ENCODE measurements at regions not wholly inside any gene's neighbourhood (a gene's known extent, or its start where the extent isn't known, plus 50 kb on each side); places are given as distances from the start of the nearest gene placed in this dataset.
"Not testable (repeated sequence)": the region's sequence is repeated elsewhere in the genome, so short reads cannot be mapped to it uniquely, and the experiment has no call there.

GRCh38 chr2:66198873-66199272 is 236.1 kb upstream of the MEIS1 start:
- Mint-ChIP-seq H3K27me3 (ENCODE audit: low read depth) (no peaks in the 10 kb centered on the region), H3K27ac (no peak overlapping the region), H3K36me3 (ENCODE audit: low read depth) (no peaks in the 10 kb centered on the region), H3K4me3 (no peak overlapping the region), H3K9me3 (no peaks in the 10 kb centered on the region), H3K4me1 (ENCODE audit: low read depth) (no peaks in the 10 kb centered on the region)

- no peaks in the 10 kb centered on the region for H3K27me3 Mint-ChIP-seq (ENCODE audit: low read depth)
- H3K27ac Mint-ChIP-seq: no peak overlapping the region
- H3K9me3 Mint-ChIP-seq: peaks cover 4% of the 10 kb centered on the region
- no peak overlapping the region for H3K4me3 Mint-ChIP-seq
- H3K36me3 Mint-ChIP-seq (ENCODE audit: low read depth): no peaks in the 10 kb centered on the region
- H3K4me1 Mint-ChIP-seq (ENCODE audit: low read depth): no peaks in the 10 kb centered on the region
Observed at GRCh38 chr2:66192888-66193287, 242.0 kb upstream of the MEIS1 start.

- no peaks in the 10 kb centered on the region for H3K27me3 Mint-ChIP-seq (ENCODE audit: low read depth)
Observed at GRCh38 chr2:66191311-66191710, 243.6 kb upstream of the MEIS1 start.

GRCh38 chr2:66189553-66189952 is 245.4 kb upstream of the MEIS1 start:
- Mint-ChIP-seq H3K27ac (no peak overlapping the region), H3K4me1 (ENCODE audit: low read depth) (no peaks in the 10 kb centered on the region), H3K36me3 (ENCODE audit: low read depth) (no peaks in the 10 kb centered on the region)

More at GRCh38 chr2:66191311-66191710, 243.6 kb upstream of the MEIS1 start:
- Mint-ChIP-seq H3K27ac (no peak overlapping the region), H3K9me3 (peaks cover 4% of the 10 kb centered on the region), H3K36me3 (ENCODE audit: low read depth) (no peaks in the 10 kb centered on the region), H3K4me1 (ENCODE audit: low read depth) (no peaks in the 10 kb centered on the region), H3K4me3 (no peak overlapping the region)

GRCh38 chr2:66186537-66186936 is 248.4 kb upstream of the MEIS1 start:
- Mint-ChIP-seq H3K36me3 (ENCODE audit: low read depth) (no peaks in the 10 kb centered on the region), H3K4me1 (ENCODE audit: low read depth) (no peaks in the 10 kb centered on the region), H3K4me3 (no peak overlapping the region), H3K27me3 (ENCODE audit: low read depth) (no peaks in the 10 kb centered on the region), H3K9me3 (peaks cover 3% of the 10 kb centered on the region), H3K27ac (no peak overlapping the region)

More at GRCh38 chr2:66189553-66189952, 245.4 kb upstream of the MEIS1 start:
- no peak overlapping the region for H3K4me3 Mint-ChIP-seq
- peaks cover 4% of the 10 kb centered on the region for H3K9me3 Mint-ChIP-seq
- no peaks in the 10 kb centered on the region for H3K27me3 Mint-ChIP-seq (ENCODE audit: low read depth)

GRCh38 chr2:66185497-66186054 is 249.3 kb upstream of the MEIS1 start:
- Mint-ChIP-seq H3K27ac (no peak overlapping the region), H3K4me3 (no peak overlapping the region), H3K27me3 (ENCODE audit: low read depth) (no peaks in the 10 kb centered on the region), H3K9me3 (no peaks in the 10 kb centered on the region), H3K36me3 (ENCODE audit: low read depth) (no peaks in the 10 kb centered on the region), H3K4me1 (ENCODE audit: low read depth) (no peaks in the 10 kb centered on the region)

GRCh38 chr2:66177128-66177796 is 257.7 kb upstream of the MEIS1 start:
- H3K4me3 Mint-ChIP-seq: not testable (repeated sequence)

GRCh38 chr2:66174491-66174890 is 260.4 kb upstream of the MEIS1 start:
- Mint-ChIP-seq H3K27me3 (ENCODE audit: low read depth) (no peaks in the 10 kb centered on the region), H3K4me3 (no peak overlapping the region), H3K9me3 (peaks cover 4% of the 10 kb centered on the region), H3K4me1 (ENCODE audit: low read depth) (no peaks in the 10 kb centered on the region), H3K36me3 (ENCODE audit: low read depth) (no peaks in the 10 kb centered on the region), H3K27ac (no peak overlapping the region)

More at GRCh38 chr2:66177128-66177796, 257.7 kb upstream of the MEIS1 start:
- H3K4me1 Mint-ChIP-seq (ENCODE audit: low read depth); H3K9me3 Mint-ChIP-seq; H3K36me3 Mint-ChIP-seq (ENCODE audit: low read depth); H3K27ac Mint-ChIP-seq; H3K27me3 Mint-ChIP-seq (ENCODE audit: low read depth): not testable (repeated sequence)

GRCh38 chr2:66173645-66174044 is 261.3 kb upstream of the MEIS1 start:
- Mint-ChIP-seq H3K27ac (no peak overlapping the region), H3K4me1 (ENCODE audit: low read depth) (no peaks in the 10 kb centered on the region), H3K9me3 (peaks cover 4% of the 10 kb centered on the region), H3K27me3 (ENCODE audit: low read depth) (no peaks in the 10 kb centered on the region), H3K36me3 (ENCODE audit: low read depth) (no peaks in the 10 kb centered on the region), H3K4me3 (no peak overlapping the region)

- H3K36me3 Mint-ChIP-seq (ENCODE audit: low read depth): no peaks in the 10 kb centered on the region
- H3K27me3 Mint-ChIP-seq (ENCODE audit: low read depth): no peaks in the 10 kb centered on the region
- no peaks in the 10 kb centered on the region for H3K4me1 Mint-ChIP-seq (ENCODE audit: low read depth)
- H3K9me3 Mint-ChIP-seq: peaks cover 4% of the 10 kb centered on the region
- H3K27ac Mint-ChIP-seq: no peak overlapping the region
- H3K4me3 Mint-ChIP-seq: no peak overlapping the region
Observed at GRCh38 chr2:66171530-66171929, 263.4 kb upstream of the MEIS1 start.

- Mint-ChIP-seq H3K27me3 (ENCODE audit: low read depth) (no peaks in the 10 kb centered on the region), H3K36me3 (ENCODE audit: low read depth) (no peaks in the 10 kb centered on the region), H3K4me1 (ENCODE audit: low read depth) (no peaks in the 10 kb centered on the region), H3K4me3 (no peak overlapping the region), H3K9me3 (peaks cover 4% of the 10 kb centered on the region), H3K27ac (no peak overlapping the region)
Observed at GRCh38 chr2:66170744-66171330, 264.1 kb upstream of the MEIS1 start.

- Mint-ChIP-seq H3K36me3 (ENCODE audit: low read depth) (no peaks in the 10 kb centered on the region), H3K4me3 (no peak overlapping the region), H3K4me1 (ENCODE audit: low read depth) (no peaks in the 10 kb centered on the region), H3K9me3 (peaks cover 4% of the 10 kb centered on the region), H3K27ac (no peak overlapping the region), H3K27me3 (ENCODE audit: low read depth) (no peaks in the 10 kb centered on the region)
Observed at GRCh38 chr2:66169076-66169475, 265.8 kb upstream of the MEIS1 start.

GRCh38 chr2:66164470-66164869 is 270.5 kb upstream of the MEIS1 start:
- Mint-ChIP-seq H3K4me3 (no peak overlapping the region), H3K36me3 (ENCODE audit: low read depth) (no peaks in the 10 kb centered on the region), H3K27ac (no peak overlapping the region), H3K4me1 (ENCODE audit: low read depth) (no peaks in the 10 kb centered on the region), H3K27me3 (ENCODE audit: low read depth) (no peaks in the 10 kb centered on the region), H3K9me3 (no peaks in the 10 kb centered on the region)

GRCh38 chr2:66156171-66156570 is 278.8 kb upstream of the MEIS1 start:
- Mint-ChIP-seq H3K36me3 (ENCODE audit: low read depth) (no peaks in the 10 kb centered on the region), H3K27me3 (ENCODE audit: low read depth) (no peaks in the 10 kb centered on the region), H3K4me1 (ENCODE audit: low read depth) (no peaks in the 10 kb centered on the region), H3K9me3 (peaks cover 26% of the 10 kb centered on the region), H3K27ac (no peak overlapping the region), H3K4me3 (no peak overlapping the region)

- peaks cover 29% of the 10 kb centered on the region for H3K9me3 Mint-ChIP-seq
- H3K27me3 Mint-ChIP-seq (ENCODE audit: low read depth): no peaks in the 10 kb centered on the region
- no peaks in the 10 kb centered on the region for H3K4me1 Mint-ChIP-seq (ENCODE audit: low read depth)
- H3K27ac Mint-ChIP-seq: no peak overlapping the region
- no peak overlapping the region for H3K4me3 Mint-ChIP-seq
- H3K36me3 Mint-ChIP-seq (ENCODE audit: low read depth): no peaks in the 10 kb centered on the region
Observed at GRCh38 chr2:66153941-66154340, 281.0 kb upstream of the MEIS1 start.
